Retinal pigment epithelial cell (primary cell): ENCODE measurements at regions not wholly inside any gene's neighbourhood (a gene's known extent, or its start where the extent isn't known, plus 50 kb on each side); places are given as distances from the start of the nearest gene placed in this dataset.

ENCODE experiments used
- DNase-seq: peaks from one replicate; pipeline ENCODE4 v3.0.0-alpha.2; 2010; ENCODE audit warnings: low read depth
- H3K4me3 ChIP-seq: 2 replicates; pipeline ENCODE4 v1.5.1; 2011; ENCODE audit warnings: mild to moderate bottlenecking, low read length, control low read depth, moderate library complexity
- CTCF ChIP-seq: conservative IDR thresholded peaks from 2 replicates; pipeline ENCODE4 v1.5.1; 2011; ENCODE audit warnings: low read depth, low read length, control low read depth, inconsistent platforms

- no peak for DNase-seq
- H3K4me3 ChIP-seq: no peak overlapping the region
- no peak for TF ChIP-seq CTCF
These were observed 365.8 kb upstream of the OPRM1 start for GRCh38 chr6:153673225-153673624.

DNA sequence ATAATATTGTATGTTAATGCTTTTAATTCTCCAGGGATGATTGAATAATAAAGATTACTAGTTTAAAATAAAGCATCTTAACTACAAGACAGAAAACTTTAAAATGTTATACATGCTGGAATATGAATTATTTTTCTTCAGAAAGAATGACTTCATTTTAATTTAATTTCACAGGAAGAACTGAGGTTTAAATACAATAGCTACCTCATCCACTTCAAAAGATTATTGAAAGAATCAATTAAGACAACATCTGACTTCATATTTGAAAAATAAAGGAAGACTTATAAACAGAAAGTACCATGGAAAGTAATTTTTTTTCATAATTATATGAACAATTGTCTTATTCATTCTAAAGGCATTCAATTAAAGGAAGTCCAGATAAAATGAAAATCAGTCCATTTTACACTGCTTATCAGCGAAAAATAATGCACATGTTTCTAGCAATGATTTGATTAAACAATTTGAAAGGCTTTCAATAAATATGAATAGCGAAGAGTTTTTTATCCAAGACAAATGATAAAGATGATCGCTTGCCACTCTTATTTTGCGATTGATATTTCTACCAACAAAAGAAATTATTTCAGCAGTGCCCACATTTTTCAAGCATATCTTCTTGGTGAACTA is 368.5 kb upstream of the OPRM1 start:
- no peak for TF ChIP-seq CTCF

DNA sequence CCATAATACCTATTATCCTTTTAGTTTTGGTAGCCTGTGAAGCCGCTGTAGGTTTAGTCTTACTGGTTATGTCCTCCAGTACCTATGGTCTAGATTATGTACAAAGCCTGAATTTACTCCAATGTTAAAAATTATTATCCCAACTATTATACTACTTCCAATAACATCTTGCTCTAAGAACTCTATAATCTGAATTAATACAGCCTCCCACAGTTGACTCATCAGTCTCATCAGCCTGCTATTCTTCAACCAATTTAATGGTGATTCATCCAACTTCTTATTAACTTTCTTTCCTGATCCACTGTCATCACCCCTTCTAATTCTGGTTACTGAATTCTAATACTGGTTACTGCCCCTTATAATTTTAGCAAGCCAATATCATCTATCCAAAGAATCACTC is 370.3 kb upstream of the OPRM1 start:
- no peak overlapping the region for H3K4me3 ChIP-seq
- DNase-seq: no peak
- no peak for TF ChIP-seq CTCF

More for the DNA sequence above, 368.5 kb upstream of the OPRM1 start:
- no peak for DNase-seq
- no peak overlapping the region for H3K4me3 ChIP-seq

DNA sequence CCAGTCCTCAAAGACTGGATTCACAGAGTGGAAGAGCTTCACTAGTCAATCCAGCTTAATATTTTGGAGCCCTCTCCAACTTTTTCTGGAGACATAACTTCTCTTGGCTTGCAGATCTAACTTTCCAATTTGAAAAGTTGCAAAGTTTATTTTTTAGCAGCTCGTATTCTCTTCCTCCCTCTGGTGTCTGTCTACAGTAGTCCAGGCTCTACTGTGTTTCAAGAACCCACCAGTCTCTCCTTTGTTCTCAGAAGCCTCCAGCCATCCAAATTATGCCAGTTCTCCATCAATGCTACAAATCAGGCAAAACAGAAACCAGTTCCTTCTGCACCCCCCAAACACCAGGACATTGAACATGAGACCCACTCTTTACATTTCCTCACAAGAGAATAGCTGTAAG is 376.1 kb upstream of the OPRM1 start:
- peak; percentile 6 for TF ChIP-seq CTCF
- no peak overlapping the region for H3K4me3 ChIP-seq
- DNase-seq: no peak

DNA sequence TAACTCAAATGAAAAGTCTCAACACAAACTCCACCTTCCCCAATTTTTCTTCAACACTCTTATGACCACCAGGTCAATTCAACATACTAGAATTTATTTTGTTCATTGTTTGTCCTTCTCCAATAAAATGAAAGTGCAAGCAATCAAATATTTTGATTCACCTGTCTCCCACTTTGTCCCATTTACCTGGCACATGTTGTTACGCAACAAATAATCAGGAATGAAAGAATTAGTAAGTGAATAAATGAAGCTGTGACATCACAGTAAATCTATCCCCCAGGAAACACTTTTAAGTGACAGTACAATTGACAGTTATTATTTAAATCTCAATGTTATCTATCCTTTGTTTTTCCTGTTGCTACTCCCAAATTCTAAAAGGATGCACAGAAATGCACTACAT is 393.7 kb upstream of the OPRM1 start:
- TF ChIP-seq CTCF: no peak
- DNase-seq: no peak
- no peak overlapping the region for H3K4me3 ChIP-seq

GRCh38 chr6:153644000-153644399 is 395.0 kb upstream of the OPRM1 start:
- DNase-seq: no peak
- TF ChIP-seq CTCF: no peak
- no peak overlapping the region for H3K4me3 ChIP-seq

DNA sequence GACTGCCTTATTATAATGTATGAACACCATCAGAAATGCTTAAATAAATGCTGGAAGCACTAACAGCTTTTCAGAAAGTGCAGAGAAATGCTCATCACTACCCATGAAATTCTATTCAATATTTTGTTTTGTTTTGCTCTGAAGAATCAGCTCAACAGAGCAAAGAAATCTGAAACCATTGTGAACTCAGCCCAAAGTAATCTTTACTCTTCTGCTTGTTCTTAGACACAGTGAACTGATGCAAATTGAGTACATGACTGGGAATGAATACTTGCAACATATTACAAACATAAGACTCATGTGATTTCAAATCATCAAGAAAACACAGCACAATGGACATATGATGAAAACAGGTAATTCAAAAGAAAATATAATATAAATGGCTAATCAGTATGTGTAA is 404.6 kb upstream of the OPRM1 start:
- no peak for TF ChIP-seq CTCF

More for the DNA sequence above, 404.6 kb upstream of the OPRM1 start:
- no peak overlapping the region for H3K4me3 ChIP-seq
- no peak for DNase-seq
